ENCODE measurements at regions not wholly inside any gene's neighbourhood (a gene's known extent, or its start where the extent isn't known, plus 50 kb on each side); places are given as distances from the start of the nearest gene placed in this dataset.

- TF ChIP-seq, protein P1, sequence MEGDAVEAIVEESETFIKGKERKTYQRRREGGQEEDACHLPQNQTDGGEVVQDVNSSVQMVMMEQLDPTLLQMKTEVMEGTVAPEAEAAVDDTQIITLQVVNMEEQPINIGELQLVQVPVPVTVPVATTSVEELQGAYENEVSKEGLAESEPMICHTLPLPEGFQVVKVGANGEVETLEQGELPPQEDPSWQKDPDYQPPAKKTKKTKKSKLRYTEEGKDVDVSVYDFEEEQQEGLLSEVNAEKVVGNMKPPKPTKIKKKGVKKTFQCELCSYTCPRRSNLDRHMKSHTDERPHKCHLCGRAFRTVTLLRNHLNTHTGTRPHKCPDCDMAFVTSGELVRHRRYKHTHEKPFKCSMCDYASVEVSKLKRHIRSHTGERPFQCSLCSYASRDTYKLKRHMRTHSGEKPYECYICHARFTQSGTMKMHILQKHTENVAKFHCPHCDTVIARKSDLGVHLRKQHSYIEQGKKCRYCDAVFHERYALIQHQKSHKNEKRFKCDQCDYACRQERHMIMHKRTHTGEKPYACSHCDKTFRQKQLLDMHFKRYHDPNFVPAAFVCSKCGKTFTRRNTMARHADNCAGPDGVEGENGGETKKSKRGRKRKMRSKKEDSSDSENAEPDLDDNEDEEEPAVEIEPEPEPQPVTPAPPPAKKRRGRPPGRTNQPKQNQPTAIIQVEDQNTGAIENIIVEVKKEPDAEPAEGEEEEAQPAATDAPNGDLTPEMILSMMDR (IDR thresholded peaks at IDR 0.05; ENCODE audit: low read depth, low read length) = no peak
- TF ChIP-seq POLR2A (IDR thresholded peaks at IDR 0.05; ENCODE audit: extremely low read depth, insufficient read length) = no peak
- TF ChIP-seq, protein P2, sequence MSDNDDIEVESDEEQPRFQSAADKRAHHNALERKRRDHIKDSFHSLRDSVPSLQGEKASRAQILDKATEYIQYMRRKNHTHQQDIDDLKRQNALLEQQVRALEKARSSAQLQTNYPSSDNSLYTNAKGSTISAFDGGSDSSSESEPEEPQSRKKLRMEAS (IDR thresholded peaks at IDR 0.05; ENCODE audit: low read depth, low read length) = no peak
Measured at GRCh38 chr14:82915381-82915780, 1381.7 kb upstream of the SEL1L start.

Data from NB4 (cell line).